Pons (tissue), 1 donor: ENCODE measurements at regions not wholly inside any gene's neighbourhood (a gene's known extent, or its start where the extent isn't known, plus 50 kb on each side); places are given as distances from the start of the nearest gene placed in this dataset.

Experiments used
- DNase-seq: peaks from one replicate; pipeline ENCODE4 v3.0.0-alpha.2; 2016; ENCODE audit warnings: low spot score

DNA sequence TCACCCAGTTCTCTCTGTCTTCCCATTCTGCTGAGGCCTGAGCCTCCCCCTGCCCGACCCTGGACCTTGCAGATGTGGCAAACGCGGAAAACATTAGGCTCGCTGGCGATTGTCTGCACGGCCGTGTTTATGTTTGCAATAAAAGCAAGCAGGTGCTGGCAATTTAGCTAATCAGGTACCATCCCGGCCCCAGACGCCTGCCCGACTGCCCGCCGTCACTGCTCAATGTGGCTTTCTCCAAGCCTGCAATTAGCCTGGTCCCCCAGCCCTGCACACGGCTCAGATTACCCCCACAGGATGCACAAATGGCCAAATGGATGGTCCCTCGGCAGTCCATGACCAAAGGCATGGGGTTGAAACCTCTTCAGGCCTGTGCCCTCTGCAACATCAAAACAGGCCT, 259.7 kb downstream of the MN1 start:
- no peak for DNase-seq

- DNase-seq: no peak
Measured at GRCh38 chr22:27542602-27543001, 259.0 kb downstream of the MN1 start.

DNA sequence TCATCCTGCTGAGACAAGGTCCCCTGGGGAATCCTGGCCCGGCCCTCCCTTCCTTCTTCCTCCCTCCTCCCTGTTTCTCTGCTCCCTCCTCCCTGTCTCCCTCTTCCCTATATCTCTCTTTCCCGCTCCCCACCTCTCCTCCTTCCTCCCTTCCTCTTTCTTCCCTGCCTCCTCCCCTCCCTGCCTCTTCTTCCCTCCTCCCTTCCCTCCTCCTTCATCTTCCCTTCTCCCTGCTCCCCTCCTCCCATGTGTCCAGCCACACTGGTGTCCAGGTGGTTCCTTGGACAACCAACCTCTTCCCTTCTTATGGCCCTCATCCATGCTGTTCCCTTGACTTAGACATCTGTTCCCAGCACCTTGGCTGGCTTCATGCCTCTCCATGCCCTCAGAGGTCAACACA, 258.1 kb downstream of the MN1 start:
- DNase-seq: no peak

DNA sequence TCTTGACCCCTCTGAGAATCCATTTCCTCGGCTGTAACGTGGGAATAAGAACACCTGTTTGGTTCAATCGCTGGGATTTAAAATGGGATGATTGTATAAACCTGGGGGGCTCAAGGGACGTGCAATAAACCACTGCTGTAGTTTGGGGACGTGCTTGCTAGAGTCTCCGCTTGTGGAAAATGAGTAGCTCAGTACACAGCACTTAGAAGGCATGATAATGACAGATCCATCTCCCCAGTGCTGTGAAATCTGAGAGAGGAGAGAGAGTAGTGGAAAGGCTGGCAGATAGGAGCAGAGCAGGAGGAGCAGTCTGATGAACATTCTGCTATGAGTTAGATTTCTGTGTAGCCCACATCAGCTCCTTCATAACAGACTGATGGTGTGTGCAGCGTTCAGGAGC, 256.5 kb downstream of the MN1 start:
- no peak for DNase-seq

DNA sequence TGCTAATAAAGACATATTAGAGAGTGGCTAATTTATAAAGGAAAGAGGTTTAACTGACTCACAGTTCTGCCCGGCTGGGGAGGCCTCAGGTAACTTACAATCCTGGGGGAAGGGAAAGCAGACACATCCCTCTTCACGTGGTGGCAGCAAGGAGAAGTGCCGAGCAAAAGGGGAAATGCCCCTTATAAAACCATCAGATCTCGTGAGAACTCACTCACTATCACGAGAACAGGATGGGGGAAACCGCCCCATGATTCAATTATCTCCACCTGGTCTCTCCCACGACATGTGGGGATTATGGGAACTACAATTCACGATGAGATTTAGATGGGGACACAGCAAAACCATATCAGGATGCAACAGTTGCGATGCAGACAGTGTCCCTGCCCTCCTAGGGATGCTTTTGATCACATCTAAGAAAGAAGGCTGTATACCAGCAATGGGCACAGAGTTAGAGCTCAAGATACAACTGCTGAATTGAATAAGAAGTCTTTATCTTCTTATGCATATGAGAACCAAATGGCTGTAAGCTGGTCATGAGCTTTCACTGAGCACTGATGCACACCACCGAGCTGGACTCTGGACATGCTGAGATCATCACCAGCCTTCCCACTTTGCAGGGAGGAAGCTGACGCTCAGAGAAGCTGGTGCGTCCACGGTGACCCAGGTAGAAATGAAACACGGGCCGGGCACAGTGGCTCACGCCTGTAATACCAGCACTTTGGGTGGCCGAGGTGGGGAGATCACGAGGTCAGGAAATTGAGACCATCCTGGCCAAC, 255.2 kb downstream of the MN1 start:
- no peak for DNase-seq

DNA sequence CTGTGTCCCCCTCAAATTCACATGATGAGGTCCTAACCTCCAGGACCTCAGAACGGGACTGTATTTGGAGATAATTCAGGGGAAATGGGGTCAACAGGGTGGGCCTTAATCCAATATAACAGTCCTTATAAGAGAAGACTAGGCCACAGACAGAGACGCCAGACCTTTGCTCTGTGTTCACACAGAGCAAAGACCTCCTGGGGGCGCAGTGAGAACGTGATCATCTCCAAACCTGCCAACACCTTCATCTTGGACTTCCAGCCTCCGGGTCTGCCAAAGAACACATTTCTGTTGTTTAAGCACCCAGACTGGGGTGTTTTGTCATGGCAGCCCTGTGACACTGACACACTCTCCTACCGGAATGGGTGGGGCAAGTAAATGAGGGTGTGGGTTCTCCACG, 250.2 kb downstream of the MN1 start:
- no peak for DNase-seq

- DNase-seq: no peak
Measured at GRCh38 chr22:27552176-27552575, 249.4 kb downstream of the MN1 start.

GRCh38 chr22:27552863-27553262, 248.7 kb downstream of the MN1 start:
- DNase-seq: no peak

DNA sequence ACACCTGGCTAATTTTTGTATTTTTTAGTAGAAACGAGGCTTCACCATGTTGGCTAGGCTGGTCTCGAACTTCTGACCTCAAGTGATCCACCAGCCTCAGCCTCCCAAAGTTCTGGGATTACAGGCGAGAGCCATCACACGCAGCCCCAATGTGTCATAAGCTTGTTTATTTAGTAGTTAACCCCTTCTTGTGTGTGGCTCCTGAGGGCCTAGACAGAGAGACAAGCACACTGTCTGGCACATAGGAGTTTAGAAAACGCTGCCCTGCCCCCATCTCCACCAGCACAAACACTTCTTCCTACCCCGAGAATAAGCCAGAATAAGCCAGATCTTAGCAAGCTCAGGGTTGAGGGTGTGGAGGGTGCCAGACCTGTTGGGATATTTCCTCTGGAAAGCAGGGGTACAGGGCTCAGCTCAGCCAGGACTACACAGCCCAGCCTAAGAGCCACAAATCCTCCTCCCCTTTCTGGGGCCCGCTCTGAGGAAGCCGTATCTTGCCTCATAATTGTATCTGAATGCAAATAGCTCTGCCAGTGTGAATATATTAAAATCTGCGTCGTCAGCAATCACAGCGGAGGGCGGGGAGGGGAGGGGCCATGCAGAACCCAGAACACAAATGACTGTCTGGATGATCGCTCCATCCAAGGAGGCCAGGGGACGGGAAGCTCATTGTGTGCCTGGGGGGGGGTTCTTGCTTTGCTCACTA, 247.3 kb downstream of the MN1 start:
- no peak for DNase-seq

- DNase-seq: no peak
Measured at GRCh38 chr22:27554841-27555456, 246.6 kb downstream of the MN1 start.

DNA sequence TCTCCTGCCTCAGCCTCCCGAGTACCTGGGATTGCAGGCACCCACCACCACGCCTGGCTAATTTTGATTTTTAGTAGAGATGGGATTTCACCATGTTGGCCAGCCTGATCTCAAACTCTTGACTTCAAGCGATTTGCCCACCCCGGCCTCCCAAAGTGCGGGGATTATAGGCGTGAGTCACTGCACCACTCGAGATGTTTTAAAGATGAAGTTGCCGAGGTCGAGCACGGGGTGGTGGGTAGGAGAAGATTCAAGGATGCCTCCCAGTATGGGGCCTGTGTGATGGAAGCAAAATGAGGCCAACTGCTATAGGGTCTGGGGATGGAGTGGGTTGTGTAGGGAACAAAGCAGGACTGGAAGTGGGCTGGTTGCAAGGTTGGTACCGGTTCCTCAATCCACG, 245.2 kb downstream of the MN1 start:
- DNase-seq: no peak

GRCh38 chr22:27557286-27558008, 244.1 kb downstream of the MN1 start:
- no peak for DNase-seq

DNA sequence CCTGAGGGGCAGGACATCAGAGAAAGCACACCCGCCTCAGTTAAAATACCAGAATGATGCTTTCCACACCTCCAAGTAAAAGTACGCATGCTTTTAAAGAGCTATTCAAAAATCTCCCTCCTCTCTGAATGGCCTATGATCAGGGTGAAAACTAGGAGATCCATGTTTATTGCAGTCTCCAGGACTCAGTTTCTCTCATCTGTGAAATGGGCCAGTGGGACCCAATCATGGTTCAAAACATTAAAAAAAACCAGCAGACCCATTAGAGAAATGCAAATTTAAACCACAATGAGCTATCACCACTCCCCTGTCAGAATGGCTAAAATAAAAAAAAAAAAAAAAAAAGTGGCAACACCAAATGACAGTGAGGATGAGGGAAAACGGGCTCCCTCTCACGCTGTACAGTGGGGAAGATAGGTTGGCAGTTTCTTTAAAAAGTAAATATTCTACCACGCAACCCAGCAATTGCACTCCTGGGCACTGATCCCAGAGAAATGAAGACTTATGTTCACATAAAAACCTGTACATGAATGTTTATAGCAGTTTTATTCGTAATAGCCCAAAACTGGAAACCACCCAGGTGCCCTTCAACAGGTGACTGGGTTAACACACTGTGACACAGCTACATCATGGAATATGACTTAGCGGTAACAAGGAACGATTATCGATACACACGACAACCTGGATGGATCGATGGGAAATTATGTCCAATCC, 242.7 kb downstream of the MN1 start:
- DNase-seq: no peak

DNA sequence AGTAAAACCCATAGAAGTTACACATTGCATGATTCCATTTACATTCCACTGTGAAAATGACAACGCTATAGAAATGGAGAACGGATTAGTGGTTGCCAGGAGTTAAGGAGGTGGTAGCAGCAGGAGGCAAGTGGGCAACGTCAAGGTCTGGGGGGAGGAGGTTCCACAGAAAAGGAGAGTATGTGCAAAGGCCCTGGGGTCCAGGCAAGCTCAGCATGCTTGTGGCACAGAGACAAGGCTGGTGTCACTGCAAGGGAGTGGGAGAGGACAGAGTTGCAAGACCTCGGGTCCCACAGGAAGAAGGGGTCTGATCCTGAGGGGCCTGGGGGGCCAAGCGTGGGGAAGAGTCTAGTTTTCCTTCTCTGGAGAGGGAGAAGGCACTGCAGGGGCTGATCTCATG, 240.8 kb downstream of the MN1 start:
- no peak for DNase-seq

DNA sequence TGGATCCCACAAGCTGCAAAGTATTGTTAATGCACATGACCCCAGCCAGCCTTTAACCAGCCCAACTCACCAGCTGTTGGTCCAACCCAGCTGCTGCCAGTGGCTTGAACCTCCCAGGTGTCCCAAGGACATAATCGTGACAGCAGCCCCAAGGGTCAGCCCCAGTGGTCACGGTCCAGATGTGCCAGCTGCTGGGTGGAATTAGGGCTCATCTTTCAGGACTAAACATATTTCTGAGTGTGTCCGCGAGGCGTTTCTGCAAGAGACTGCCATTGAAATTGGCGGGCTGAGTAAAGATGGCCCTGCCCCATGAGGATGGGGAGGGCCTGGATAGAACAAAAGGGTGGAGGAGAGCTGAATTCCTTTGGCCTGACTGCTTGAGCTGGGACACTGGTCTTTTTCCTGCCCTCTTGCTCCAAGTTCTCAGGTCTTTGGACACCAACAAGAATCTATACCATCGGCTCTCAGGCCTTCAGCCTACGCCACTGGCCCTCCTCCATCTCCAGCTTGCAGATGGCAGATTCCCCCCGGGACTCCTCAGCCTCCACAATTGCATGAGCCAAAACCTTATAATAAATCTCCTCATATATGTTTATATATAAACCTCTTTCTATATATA, 240.2 kb downstream of the MN1 start:
- DNase-seq: no peak

GRCh38 chr22:27564806-27565205, 236.8 kb downstream of the MN1 start:
- DNase-seq: no peak

DNA sequence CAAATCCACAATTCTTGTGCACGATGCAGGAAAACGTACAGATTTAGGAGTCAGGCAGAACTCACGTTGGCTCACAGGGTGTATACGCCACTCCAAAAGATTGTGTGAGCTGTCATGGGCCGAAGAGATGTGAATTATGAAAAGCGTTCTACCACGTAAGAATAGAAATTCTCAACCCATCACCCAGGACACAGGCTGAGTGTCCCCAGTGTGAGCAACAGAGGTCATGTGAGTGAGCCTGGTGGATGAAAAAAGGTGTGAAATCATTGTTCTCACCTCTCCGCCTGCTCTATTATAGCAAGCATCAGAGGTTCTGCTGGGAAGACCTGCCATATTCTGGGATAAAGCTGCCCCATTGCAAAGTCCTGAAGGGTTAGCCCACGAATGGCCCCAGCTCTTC, 235.0 kb downstream of the MN1 start:
- DNase-seq: no peak

DNA sequence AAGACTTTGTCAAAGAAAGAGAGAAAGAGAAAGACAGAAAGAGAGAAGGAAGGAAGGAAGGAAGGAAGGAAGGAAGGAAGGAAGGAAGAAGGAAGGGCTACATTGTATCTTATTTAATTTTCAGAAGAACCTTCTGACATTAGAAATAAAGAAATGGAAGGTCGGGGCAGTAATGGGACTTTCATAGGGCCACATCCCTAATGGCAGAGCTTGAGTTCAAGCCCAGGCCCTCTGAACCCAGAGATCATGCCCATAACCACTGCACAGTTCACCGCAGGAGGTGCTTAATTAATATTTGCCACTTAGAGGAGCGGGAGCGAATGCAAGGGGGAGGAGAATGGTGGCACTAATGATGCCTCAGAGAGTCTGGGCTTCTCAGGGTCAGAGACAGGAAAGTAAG, 233.3 kb downstream of the MN1 start:
- no peak for DNase-seq

- no peak for DNase-seq
Measured at GRCh38 chr22:27571463-27572277, 229.9 kb downstream of the MN1 start.

GRCh38 chr22:27572278-27572666, 229.3 kb downstream of the MN1 start:
- no peak for DNase-seq
